ENCODE measurements at regions not wholly inside any gene's neighbourhood (a gene's known extent, or its start where the extent isn't known, plus 50 kb on each side); places are given as distances from the start of the nearest gene placed in this dataset.

- no peak for DNase-seq (ENCODE audit: low read depth, low spot score)
- H3K27ac ChIP-seq, result no peak overlapping the region
Measured at GRCh38 chr15:100718075-100718980, 115.9 kb downstream of the ASB7 start.

- DNase-seq (ENCODE audit: low read depth, low spot score), result no peak
- H3K27ac ChIP-seq, result peak overlapping the region; percentile 100
Measured at GRCh38 chr15:100720406-100720967, 118.1 kb downstream of the ASB7 start.

GRCh38 chr15:100721758-100722550 is 119.6 kb downstream of the ASB7 start:
- peak; percentile 100 for DNase-seq (ENCODE audit: low read depth, low spot score)
- H3K27ac ChIP-seq, result peak overlapping the region; percentile 100

GRCh38 chr15:100722551-100723314 is 120.3 kb downstream of the ASB7 start:
- DNase-seq (ENCODE audit: low read depth, low spot score), result no peak
- peak overlapping the region; percentile 100 for H3K27ac ChIP-seq

GRCh38 chr15:100723315-100723801 is 121.0 kb downstream of the ASB7 start:
- no peak for DNase-seq (ENCODE audit: low read depth, low spot score)
- H3K27ac ChIP-seq, result peak overlapping the region; percentile 100

GRCh38 chr15:100725121-100726069 is 123.0 kb downstream of the ASB7 start:
- H3K27ac ChIP-seq, result peak overlapping the region; percentile 100
- no peak for DNase-seq (ENCODE audit: low read depth, low spot score)

GRCh38 chr15:100726070-100726420 is 123.7 kb downstream of the ASB7 start:
- peak overlapping the region; percentile 71 for H3K27ac ChIP-seq
- DNase-seq (ENCODE audit: low read depth, low spot score), result no peak

- H3K27ac ChIP-seq, result peak overlapping the region; percentile 71
- DNase-seq (ENCODE audit: low read depth, low spot score), result no peak
Measured at GRCh38 chr15:100726421-100727190, 124.2 kb downstream of the ASB7 start.

GRCh38 chr15:100727291-100727851 is 125.0 kb downstream of the ASB7 start:
- no peak for DNase-seq (ENCODE audit: low read depth, low spot score)
- H3K27ac ChIP-seq, result peak overlapping the region; percentile 71

- no peak for DNase-seq (ENCODE audit: low read depth, low spot score)
- peak overlapping the region; percentile 71 for H3K27ac ChIP-seq
Measured at GRCh38 chr15:100728371-100729201, 126.2 kb downstream of the ASB7 start.

GRCh38 chr15:100729461-100729860 is 127.1 kb downstream of the ASB7 start:
- DNase-seq (ENCODE audit: low read depth, low spot score), result no peak

GRCh38 chr15:100730129-100730528 is 127.7 kb downstream of the ASB7 start:
- no peak overlapping the region for H3K27ac ChIP-seq
- no peak for DNase-seq (ENCODE audit: low read depth, low spot score)

More at GRCh38 chr15:100729461-100729860, 127.1 kb downstream of the ASB7 start:
- H3K27ac ChIP-seq, result no peak overlapping the region

GRCh38 chr15:100730655-100731266 is 128.4 kb downstream of the ASB7 start:
- DNase-seq (ENCODE audit: low read depth, low spot score), result no peak
- H3K27ac ChIP-seq, result no peak overlapping the region

GRCh38 chr15:100731267-100732152 is 129.1 kb downstream of the ASB7 start:
- peak overlapping the region; percentile 82 for H3K27ac ChIP-seq
- no peak for DNase-seq (ENCODE audit: low read depth, low spot score)

GRCh38 chr15:100732211-100733055 is 130.0 kb downstream of the ASB7 start:
- DNase-seq (ENCODE audit: low read depth, low spot score), result no peak
- peak overlapping the region; percentile 82 for H3K27ac ChIP-seq
